GM12874 (cell line): ENCODE measurements at regions not wholly inside any gene's neighbourhood (a gene's known extent, or its start where the extent isn't known, plus 50 kb on each side); places are given as distances from the start of the nearest gene placed in this dataset.

Experiments used
- TF ChIP-seq, protein P1 (sequence below): IDR thresholded peaks from 2 replicates; pipeline ENCODE4 v1.5.1; 2011; ENCODE audit warnings: low read depth, mild to moderate bottlenecking, control low read depth, low read length, moderate library complexity; ENCODE audit not compliant: insufficient read depth

- TF ChIP-seq, protein P1, sequence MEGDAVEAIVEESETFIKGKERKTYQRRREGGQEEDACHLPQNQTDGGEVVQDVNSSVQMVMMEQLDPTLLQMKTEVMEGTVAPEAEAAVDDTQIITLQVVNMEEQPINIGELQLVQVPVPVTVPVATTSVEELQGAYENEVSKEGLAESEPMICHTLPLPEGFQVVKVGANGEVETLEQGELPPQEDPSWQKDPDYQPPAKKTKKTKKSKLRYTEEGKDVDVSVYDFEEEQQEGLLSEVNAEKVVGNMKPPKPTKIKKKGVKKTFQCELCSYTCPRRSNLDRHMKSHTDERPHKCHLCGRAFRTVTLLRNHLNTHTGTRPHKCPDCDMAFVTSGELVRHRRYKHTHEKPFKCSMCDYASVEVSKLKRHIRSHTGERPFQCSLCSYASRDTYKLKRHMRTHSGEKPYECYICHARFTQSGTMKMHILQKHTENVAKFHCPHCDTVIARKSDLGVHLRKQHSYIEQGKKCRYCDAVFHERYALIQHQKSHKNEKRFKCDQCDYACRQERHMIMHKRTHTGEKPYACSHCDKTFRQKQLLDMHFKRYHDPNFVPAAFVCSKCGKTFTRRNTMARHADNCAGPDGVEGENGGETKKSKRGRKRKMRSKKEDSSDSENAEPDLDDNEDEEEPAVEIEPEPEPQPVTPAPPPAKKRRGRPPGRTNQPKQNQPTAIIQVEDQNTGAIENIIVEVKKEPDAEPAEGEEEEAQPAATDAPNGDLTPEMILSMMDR = no peak
Observed at GRCh38 chr20:59376109-59376841, 75.9 kb downstream of the EDN3 start.

GRCh38 chr20:59376998-59377397, 76.6 kb downstream of the EDN3 start:
- TF ChIP-seq, protein P1 = no peak

- TF ChIP-seq, protein P1 = no peak
Observed at GRCh38 chr20:59377842-59378241, 77.4 kb downstream of the EDN3 start.

DNA sequence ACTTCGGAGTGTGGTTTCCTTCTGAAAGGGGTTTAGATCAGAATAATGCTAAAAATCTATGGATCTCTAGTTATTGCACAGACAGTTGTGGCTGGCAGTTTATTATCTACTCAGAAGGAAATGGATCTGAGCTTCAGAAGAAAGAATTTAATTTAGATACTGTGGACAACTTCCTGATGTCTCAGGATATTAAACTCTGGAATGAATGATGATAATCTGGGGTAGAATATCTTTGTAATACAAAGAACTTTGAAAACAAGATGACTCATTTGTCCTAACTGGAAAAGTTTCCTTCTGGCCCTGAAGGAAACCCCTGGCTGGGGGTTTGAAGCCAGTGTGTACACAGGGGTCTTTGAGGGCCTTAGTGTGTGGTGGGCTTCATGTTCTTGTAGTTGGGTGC, 78.0 kb downstream of the EDN3 start:
- TF ChIP-seq, protein P1 = no peak

- TF ChIP-seq, protein P1 = no peak
Observed at GRCh38 chr20:59378966-59379365, 78.6 kb downstream of the EDN3 start.

GRCh38 chr20:59381689-59382088, 81.3 kb downstream of the EDN3 start:
- TF ChIP-seq, protein P1 = no peak

GRCh38 chr20:59382157-59382725, 81.8 kb downstream of the EDN3 start:
- TF ChIP-seq, protein P1 = no peak
